ENCODE measurements at regions not wholly inside any gene's neighbourhood (a gene's known extent, or its start where the extent isn't known, plus 50 kb on each side); places are given as distances from the start of the nearest gene placed in this dataset.
A peak's percentile ranks its signal among the peaks of the same experiment; 100 is the strongest.
"Not testable (repeated sequence)": the region's sequence is repeated elsewhere in the genome, so short reads cannot be mapped to it uniquely, and the experiment has no call there.

GRCh38 chr4:100906973-100907372 is 389.2 kb upstream of the EMCN start:
- DNase-seq (ENCODE audit: low spot score), result no peak

DNA sequence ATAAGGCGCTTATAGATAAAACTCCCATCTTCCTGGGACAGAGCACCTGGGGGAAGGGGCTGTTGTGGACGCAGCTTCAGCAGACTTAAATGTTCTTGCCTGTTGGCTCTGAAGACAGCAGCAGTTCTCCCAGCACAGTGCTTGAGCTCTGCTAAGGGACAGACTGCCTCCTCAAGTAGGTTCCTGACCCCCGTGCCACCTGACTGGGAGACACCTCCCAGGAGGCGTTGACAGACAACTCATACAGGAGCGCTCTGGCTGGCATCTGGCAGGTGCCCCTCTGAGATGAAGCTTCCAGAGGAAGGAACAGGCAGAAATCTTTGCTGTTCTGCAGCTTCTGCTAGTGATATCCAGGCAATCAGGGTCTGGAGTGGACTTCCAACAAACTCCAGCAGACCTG is 383.1 kb upstream of the EMCN start:
- not testable (repeated sequence) for DNase-seq (ENCODE audit: low spot score)

GRCh38 chr4:100900134-100900533 is 382.3 kb upstream of the EMCN start:
- no peak for DNase-seq (ENCODE audit: low spot score)

- DNase-seq (ENCODE audit: low spot score), result no peak
These were observed 381.0 kb upstream of the EMCN start for GRCh38 chr4:100898844-100899243.

DNA sequence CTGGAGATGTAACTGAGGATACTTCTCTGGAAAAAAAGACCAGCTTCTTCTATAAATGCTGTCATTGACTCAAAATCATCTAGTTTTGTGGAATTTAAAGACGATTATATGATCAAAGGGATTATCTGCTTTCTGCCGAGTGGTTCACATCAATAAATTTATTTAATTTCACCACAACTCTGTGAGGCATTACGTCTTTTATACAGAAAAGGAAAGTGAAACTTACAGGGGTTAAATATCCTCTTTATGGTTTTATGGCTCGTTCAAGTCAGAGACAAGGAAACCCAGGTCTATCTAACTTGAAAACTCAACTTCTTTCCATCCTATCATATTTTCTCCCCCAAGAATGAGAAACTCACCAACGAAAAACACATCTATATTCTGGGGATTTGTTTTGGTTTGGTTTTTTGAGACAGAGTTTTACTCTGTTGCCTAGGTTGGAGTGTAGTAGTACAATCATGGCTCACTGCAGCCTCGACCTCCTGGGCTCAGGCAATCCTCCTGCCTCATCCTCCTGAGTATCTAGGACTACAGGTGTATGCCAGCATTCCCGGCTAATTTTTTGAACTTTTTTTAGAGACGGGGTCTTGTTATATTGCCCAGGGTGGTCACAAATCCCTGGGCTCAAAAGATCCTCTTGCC is 377.9 kb upstream of the EMCN start:
- DNase-seq (ENCODE audit: low spot score), result no peak

GRCh38 chr4:100894339-100894870 is 376.6 kb upstream of the EMCN start:
- DNase-seq (ENCODE audit: low spot score), result no peak

GRCh38 chr4:100891808-100892207 is 374.0 kb upstream of the EMCN start:
- no peak for DNase-seq (ENCODE audit: low spot score)

DNA sequence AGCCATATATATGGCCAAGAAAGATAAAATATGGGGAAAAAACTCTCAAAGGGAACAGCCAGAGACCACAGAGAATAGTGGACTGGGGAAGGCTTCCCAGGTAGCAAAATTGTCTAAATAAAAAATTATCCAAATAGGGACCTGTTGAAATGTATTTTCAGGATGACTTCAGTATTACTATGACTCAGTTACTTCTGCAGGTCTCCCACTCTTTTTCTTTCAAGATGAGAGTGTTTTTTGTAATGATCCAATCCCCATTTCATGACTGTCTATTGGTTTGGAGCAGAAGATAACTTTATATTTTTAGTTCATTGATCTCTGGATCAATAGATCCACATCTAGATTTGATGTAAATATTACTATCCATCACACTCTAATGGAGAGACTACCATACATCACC is 372.1 kb upstream of the EMCN start:
- no peak for DNase-seq (ENCODE audit: low spot score)

DNA sequence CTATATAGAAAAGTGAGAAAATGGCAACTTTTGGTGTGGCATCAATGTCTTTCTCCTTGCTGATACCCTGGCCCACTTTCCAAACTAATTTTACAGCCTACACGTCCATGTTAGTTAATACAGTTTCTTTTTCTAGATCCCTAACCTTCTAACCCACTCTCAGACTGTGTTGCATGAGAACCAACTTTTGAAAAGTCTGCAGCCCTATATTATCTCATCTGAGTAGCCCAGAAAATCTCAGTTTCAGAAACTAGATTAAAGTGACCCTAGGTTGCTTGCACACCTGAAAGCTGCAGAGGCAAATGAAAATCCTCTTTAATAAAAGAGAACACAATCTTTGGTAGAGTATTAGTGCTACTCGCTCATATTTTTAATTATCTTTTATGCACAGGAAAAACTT is 371.6 kb upstream of the EMCN start:
- DNase-seq (ENCODE audit: low spot score), result no peak

DNA sequence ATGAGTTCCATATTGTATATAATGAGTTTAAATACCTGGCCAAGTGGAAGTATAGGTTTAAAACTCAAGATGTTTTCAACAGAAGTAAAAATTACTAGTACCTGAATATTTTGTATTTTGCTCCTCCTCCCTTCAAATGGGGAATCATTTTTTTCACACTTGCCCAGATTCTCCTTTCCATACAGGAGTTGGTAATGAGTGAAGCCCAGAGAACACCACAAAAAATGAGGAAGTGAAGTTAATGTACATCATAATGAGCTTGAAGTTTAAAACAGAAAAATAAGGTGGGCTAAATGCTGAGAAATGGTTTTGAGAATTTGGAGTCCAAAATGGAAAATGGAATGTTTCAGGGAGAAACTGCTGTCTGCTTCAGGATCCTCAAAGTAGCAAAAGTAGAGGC is 364.8 kb upstream of the EMCN start:
- DNase-seq (ENCODE audit: low spot score), result no peak

DNA sequence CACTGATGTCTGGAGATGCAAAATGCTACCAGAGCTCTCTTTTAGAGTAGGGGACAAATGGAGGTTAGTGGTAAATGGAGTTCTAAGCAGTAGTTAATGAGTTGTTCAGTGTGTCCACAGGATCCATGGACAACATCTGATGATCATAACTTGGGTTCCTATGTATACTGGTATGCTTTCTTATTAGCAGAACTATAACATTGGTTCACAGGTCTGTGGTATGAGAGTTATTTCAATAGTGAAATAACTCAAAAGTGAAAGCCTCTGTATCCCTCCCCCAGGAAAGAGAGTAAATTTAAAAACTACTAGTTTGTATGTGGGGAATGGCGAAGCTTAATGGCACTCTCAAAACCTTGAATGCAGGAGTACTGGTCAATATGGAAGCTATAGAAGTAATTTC is 363.5 kb upstream of the EMCN start:
- DNase-seq (ENCODE audit: low spot score), result no peak

DNA sequence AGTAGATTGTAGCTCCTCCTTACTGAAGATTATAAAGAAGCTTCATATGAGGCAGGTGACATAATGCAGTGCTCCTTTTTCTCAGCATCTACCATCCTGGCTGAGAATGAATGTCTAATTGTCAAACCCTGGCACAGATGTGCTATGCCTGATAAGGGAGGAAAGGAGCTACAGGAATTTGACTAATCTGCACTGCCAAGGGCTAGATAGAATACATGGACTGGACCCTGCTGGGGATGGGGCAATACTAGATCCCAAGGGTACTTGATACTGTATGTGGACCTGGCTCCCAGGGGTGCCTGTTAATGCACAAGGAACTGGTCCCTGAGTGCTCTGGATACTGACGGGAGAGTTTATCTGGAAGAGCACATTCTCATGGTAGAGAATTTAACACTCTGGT is 362.2 kb upstream of the EMCN start:
- DNase-seq (ENCODE audit: low spot score), result no peak

- no peak for DNase-seq (ENCODE audit: low spot score)
These were observed 361.6 kb upstream of the EMCN start for GRCh38 chr4:100879471-100879870.

DNA sequence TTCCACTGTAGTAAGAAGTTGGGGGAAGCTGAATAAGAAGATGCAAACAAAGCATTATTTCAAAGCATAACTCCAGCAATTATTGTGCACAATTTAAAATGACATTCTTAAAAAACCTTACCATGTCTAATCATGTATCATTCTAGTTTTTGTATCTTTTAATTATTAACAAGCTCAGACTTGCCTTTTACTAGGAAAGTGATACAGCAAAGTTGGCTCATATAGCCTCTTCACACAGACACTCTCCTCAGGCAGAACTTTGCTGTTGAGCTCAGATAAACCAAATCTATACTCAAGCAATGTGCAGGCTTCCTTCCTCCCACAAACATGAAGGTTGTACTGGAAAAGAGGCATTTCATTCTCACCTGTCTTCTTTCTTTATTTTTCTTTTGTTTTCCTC is 358.7 kb upstream of the EMCN start:
- DNase-seq (ENCODE audit: low spot score), result no peak

DNA sequence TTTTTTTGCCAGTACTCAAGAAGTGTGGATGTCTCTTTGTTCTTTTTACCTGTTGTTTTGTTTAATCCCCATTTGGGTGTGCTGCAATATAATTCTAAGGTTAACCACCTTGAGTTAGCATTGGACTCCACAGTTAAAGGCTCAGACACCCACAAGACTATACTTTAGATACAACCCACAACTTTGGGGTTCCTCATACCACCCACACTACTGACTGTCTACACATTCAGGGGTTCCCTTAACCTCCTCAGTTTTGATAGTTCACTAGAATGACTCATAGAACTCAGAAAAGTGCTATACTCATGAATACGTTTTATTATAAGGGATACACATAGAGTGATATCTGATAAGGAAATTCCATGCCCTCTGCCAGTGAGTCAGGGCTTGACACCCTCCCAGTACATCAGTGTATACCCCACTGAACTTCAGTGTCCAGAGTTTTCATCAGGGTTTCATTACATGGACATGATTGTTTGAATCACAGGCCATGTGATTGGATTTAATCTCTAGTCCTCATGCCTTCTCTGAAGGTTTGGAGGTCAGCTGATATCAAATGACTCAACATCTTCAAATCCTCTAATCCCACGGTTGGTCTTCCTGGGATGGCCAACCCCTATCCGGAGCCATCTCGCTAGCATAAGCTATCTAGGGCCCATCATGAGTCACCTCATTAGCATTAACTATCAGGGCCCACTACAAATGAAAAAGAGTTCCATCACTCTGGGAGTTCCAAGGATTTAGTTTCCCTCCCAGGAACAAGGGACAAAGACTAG is 357.7 kb upstream of the EMCN start:
- no peak for DNase-seq (ENCODE audit: low spot score)

DNA sequence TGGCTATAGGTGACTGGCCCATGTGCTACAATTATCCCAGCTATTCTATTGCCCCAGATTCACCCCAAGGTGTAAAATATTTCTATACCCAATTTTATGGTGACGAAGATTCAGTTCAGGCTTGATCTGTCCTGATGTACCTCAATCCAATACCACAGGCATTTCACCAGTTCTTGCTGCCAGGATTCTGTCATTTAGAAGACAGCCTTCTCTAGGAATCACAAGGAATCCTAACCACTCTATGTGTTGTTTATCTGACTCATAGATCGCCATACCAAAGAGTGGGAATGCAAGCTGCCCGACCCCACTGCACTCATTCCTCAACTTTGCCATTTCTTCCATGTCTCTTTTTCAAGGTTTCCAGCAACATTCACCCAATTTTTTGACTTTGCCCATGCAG is 355.0 kb upstream of the EMCN start:
- DNase-seq (ENCODE audit: low spot score), result no peak

DNA sequence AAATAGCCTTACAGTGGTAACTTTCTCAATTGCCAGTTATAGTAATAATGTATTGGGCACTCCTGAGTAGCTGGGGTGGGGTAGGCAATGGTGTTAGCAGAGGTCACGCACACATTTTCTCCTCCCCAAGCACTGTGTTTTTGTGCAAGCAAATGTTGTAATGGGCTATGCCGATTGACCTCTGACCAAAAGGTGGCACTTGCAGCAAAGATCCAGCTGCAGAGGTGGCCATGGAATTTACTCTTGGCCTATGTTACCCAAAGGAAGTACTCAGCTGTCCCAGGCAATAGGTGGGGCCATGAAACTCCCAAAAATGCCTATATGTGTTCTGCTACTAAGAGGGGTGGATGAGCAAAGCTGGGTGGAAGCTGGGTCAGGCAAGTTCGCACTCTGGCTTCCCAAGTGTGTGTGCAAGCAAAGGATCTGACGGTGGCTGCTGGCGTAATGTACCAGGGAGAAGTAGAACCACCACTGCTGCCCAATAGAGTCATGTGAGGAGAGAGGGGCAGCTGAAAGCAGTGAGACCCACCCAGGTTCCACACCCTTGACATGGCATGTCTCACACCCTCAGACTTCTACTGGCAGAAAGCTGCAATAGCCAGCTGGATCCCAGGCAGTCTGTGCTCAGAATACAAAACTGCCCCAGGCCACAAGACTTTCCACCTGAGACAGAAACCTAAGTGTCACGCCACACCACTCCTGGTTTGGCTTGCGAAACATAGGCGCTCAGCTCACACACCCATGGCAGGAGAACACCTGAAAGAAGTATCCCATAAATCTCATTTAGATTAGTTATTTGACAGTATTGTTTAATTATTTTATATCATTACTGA is 353.3 kb upstream of the EMCN start:
- DNase-seq (ENCODE audit: low spot score), result no peak

- DNase-seq (ENCODE audit: low spot score), result peak; percentile 25
These were observed 351.5 kb upstream of the EMCN start for GRCh38 chr4:100869276-100869675.

DNA sequence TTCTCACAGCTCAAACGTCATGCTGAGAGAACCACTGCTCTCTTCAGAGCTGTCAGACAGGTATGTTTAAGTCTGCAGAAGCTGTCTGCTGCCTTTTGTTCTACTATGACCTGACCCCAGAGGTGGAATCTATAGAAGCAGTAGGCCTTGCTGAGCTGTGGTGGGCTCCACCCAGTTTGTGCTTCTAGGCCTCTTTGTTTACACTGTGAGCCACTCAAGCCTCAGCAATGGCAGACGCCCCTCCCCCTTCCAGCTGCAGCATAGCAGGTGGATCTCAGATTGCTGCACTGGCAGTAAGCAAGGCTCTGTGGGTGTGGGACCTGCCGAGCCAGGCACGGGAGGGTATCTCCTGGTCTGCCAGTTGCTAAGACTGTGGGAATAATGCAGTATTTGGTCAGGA is 350.5 kb upstream of the EMCN start:
- not testable (repeated sequence) for DNase-seq (ENCODE audit: low spot score)

- no peak for DNase-seq (ENCODE audit: low spot score)
These were observed 334.5 kb upstream of the EMCN start for GRCh38 chr4:100852326-100852725.

- no peak for DNase-seq (ENCODE audit: low spot score)
These were observed 331.5 kb upstream of the EMCN start for GRCh38 chr4:100849319-100849718.

DNA sequence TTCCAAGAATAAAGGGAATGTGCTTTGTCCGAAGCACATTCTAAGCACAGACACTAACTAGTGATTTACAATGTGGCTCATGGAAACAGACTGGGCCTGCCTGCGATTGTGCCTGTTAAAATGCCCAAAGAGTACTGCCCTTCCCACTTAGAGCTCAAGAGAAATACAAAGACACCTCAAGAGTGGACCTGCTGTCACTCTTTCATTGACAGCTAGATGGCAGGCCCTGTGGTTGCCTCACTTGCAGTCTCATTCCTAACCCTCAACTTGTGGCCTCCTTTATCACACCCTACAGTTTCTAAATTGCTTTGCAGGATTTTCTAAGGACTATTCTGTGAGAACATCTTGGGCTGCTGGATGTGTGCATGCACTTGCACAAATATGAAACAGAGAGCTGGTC is 331.0 kb upstream of the EMCN start:
- DNase-seq (ENCODE audit: low spot score), result no peak

- no peak for DNase-seq (ENCODE audit: low spot score)
These were observed 326.1 kb upstream of the EMCN start for GRCh38 chr4:100843910-100844309.
